ENCODE measurements at regions not wholly inside any gene's neighbourhood (a gene's known extent, or its start where the extent isn't known, plus 50 kb on each side); places are given as distances from the start of the nearest gene placed in this dataset.

- TF ChIP-seq, protein P1, sequence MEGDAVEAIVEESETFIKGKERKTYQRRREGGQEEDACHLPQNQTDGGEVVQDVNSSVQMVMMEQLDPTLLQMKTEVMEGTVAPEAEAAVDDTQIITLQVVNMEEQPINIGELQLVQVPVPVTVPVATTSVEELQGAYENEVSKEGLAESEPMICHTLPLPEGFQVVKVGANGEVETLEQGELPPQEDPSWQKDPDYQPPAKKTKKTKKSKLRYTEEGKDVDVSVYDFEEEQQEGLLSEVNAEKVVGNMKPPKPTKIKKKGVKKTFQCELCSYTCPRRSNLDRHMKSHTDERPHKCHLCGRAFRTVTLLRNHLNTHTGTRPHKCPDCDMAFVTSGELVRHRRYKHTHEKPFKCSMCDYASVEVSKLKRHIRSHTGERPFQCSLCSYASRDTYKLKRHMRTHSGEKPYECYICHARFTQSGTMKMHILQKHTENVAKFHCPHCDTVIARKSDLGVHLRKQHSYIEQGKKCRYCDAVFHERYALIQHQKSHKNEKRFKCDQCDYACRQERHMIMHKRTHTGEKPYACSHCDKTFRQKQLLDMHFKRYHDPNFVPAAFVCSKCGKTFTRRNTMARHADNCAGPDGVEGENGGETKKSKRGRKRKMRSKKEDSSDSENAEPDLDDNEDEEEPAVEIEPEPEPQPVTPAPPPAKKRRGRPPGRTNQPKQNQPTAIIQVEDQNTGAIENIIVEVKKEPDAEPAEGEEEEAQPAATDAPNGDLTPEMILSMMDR (conservative IDR thresholded peaks at IDR 0.05): no peak
- no peak for TF ChIP-seq EZH2 (IDR thresholded peaks at IDR 0.05; ENCODE audit: low read depth)
Observed at GRCh38 chr16:61274211-61274610, 762.0 kb downstream of the CDH8 start.

All from PC-9 (cell line).